ENCODE measurements at regions not wholly inside any gene's neighbourhood (a gene's known extent, or its start where the extent isn't known, plus 50 kb on each side); places are given as distances from the start of the nearest gene placed in this dataset.

GRCh38 chr13:108037348-108037747 is 178.0 kb downstream of the LIG4 start:
- TF ChIP-seq, protein P1, sequence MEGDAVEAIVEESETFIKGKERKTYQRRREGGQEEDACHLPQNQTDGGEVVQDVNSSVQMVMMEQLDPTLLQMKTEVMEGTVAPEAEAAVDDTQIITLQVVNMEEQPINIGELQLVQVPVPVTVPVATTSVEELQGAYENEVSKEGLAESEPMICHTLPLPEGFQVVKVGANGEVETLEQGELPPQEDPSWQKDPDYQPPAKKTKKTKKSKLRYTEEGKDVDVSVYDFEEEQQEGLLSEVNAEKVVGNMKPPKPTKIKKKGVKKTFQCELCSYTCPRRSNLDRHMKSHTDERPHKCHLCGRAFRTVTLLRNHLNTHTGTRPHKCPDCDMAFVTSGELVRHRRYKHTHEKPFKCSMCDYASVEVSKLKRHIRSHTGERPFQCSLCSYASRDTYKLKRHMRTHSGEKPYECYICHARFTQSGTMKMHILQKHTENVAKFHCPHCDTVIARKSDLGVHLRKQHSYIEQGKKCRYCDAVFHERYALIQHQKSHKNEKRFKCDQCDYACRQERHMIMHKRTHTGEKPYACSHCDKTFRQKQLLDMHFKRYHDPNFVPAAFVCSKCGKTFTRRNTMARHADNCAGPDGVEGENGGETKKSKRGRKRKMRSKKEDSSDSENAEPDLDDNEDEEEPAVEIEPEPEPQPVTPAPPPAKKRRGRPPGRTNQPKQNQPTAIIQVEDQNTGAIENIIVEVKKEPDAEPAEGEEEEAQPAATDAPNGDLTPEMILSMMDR (IDR thresholded peaks at IDR 0.05), result no peak
- TF ChIP-seq POLR2A (IDR thresholded peaks at IDR 0.05), result no peak
- H3K27ac ChIP-seq, result no peak overlapping the region
- no peaks in the 10 kb centered on the region for H3K36me3 ChIP-seq
- H3K27me3 ChIP-seq, result no peaks in the 10 kb centered on the region
- no peak for ATAC-seq
- no peak for DNase-seq
- no peaks in the 10 kb centered on the region for H3K4me1 ChIP-seq
- no peaks in the 10 kb centered on the region for H3K9me3 ChIP-seq
- intact Hi-C loops (cut with DNase I), result no loop called here
- no peak overlapping the region for H3K4me3 ChIP-seq
- WGBS, 4 donors, result 40 to 62% (median 53%) methylated on average over 1 of the region's 1 CpG

- no peaks in the 10 kb centered on the region for H3K36me3 ChIP-seq
- intact Hi-C loops (cut with DNase I), result no loop called here
- WGBS, 4 donors, result 68 to 75% (median 72%) methylated on average over 4 of the region's 4 CpGs
- H3K9me3 ChIP-seq, result no peaks in the 10 kb centered on the region
- no peak for TF ChIP-seq POLR2A (IDR thresholded peaks at IDR 0.05)
- TF ChIP-seq, protein P1 (IDR thresholded peaks at IDR 0.05), result no peak
- DNase-seq (no peak), ATAC-seq (no peak)
- no peaks in the 10 kb centered on the region for H3K4me1 ChIP-seq
- H3K4me3 ChIP-seq, result no peak overlapping the region
- no peak overlapping the region for H3K27ac ChIP-seq
- H3K27me3 ChIP-seq, result no peaks in the 10 kb centered on the region
These were observed 178.9 kb downstream of the LIG4 start for GRCh38 chr13:108036411-108036932.

DNA sequence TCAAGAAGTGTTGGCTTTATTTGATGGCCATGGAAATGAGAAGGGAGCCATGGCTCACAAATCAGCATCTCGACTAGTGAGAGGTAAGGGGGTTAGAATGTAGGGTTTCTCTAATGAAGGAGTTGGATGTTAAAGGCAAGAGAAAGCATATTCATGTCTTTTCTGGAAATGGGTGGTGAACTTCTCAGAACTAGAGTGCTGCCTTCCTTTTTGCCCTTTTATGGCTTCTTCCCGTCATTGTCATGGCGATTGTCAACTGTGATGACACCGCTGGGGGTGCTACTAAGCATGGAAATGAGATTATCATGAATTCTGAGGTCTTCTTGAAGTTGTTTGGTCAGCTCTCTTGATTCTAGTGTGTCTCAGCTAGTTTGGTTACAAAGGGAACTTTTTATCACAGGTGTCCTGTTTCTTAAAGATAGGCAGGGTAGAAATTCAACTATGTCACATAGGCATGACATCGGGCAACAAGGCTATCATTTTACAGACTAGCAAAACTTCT is 180.4 kb downstream of the LIG4 start:
- H3K4me1 ChIP-seq, result no peaks in the 10 kb centered on the region
- no peak for DNase-seq
- WGBS, 4 donors, result 84 to 95% (median 88%) methylated on average over 5 of the region's 5 CpGs
- no peaks in the 10 kb centered on the region for H3K9me3 ChIP-seq
- TF ChIP-seq, protein P1 (IDR thresholded peaks at IDR 0.05), result no peak
- no peak for TF ChIP-seq POLR2A (IDR thresholded peaks at IDR 0.05)
- intact Hi-C loops (cut with DNase I), result no loop called here
- H3K27ac ChIP-seq, result no peak overlapping the region
- no peaks in the 10 kb centered on the region for H3K27me3 ChIP-seq
- H3K4me3 ChIP-seq, result no peak overlapping the region
- ATAC-seq, result no peak
- H3K36me3 ChIP-seq, result no peaks in the 10 kb centered on the region

DNA sequence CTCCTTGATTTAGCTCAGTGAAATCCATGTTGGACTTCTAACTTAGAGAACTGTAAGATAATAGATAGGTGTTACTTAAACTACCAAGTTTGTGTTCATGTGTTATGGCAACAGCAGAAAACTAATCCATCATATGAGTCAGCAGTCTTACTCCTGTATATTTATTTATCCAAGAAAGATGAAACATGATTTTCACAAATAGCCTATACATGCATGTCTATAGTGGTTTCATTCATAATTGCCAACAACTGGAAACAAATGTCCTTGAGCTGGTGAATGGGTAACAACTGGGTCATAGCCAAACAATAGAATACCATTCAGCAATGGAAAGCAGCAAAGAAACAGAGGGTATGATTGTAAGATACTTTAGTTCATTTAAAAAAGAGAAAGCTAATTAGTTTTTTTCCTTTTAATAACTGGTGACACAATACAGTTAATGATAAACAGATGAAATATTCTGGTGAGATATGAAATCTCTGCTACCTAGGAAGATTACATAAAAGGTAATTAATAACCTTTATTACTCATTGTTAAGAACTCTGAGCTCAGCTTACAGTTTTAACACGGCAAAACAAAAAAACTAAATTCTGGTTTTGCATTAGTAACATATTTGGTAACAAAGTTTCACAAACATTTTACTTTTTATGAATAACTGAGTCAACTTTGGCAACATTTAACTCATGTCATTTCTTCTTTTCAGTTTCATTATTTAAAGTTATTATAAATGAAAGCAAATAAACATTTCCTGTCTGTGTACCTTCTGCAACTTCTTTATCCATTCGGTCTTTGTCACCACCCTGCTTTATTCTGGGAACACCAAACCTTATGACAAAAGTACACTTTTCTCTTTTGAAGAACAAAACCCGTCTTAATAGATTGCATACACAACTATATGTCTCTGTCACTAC is 181.3 kb downstream of the LIG4 start:
- no peaks in the 10 kb centered on the region for H3K27me3 ChIP-seq
- ATAC-seq (no peak), DNase-seq (no peak)
- no peaks in the 10 kb centered on the region for H3K36me3 ChIP-seq
- H3K27ac ChIP-seq, result no peak overlapping the region
- TF ChIP-seq, protein P1 (IDR thresholded peaks at IDR 0.05), result no peak
- no peak for TF ChIP-seq POLR2A (IDR thresholded peaks at IDR 0.05)
- H3K4me1 ChIP-seq, result no peaks in the 10 kb centered on the region
- intact Hi-C loops (cut with DNase I), result no loop called here
- 68 to 84% (median 81%) methylated on average over 3 of the region's 3 CpGs for WGBS, 4 donors
- H3K4me3 ChIP-seq, result no peak overlapping the region
- H3K9me3 ChIP-seq, result no peaks in the 10 kb centered on the region
